NCI-H2081 treated with DMSO at 0.1 percent for 48 hours (cell line): ENCODE measurements at regions not wholly inside any gene's neighbourhood (a gene's known extent, or its start where the extent isn't known, plus 50 kb on each side); places are given as distances from the start of the nearest gene placed in this dataset.
"Not testable (repeated sequence)": the region's sequence is repeated elsewhere in the genome, so short reads cannot be mapped to it uniquely, and the experiment has no call there.

Source experiments
- DNase-seq: peaks from one replicate; lab custom pipeline; 2025; lab: John Stamatoyannopoulos, UW

GRCh38 chr6:67047996-67048395 is 1341.0 kb upstream of the EYS start:
- DNase-seq: no peak

DNA sequence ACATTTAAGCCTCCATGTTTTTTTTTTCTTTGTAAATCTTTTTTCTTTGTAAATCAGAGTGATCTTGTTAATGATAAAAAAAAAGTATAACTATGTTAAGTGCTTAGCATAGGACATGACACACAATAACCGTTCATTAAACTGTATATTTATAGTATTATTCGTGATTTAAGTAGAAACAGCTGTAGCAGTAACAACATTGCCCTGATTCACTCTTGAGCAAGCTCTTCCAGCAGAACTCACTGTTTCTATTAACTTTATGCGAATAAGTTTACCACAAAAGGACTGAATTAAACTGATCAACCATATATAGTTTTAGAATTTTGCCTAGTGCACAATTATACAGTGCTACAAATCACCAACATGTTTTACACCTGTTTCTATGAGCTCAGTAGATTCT is 1338.0 kb upstream of the EYS start:
- no peak for DNase-seq

GRCh38 chr6:67031451-67031850 is 1324.4 kb upstream of the EYS start:
- DNase-seq: no peak

DNA sequence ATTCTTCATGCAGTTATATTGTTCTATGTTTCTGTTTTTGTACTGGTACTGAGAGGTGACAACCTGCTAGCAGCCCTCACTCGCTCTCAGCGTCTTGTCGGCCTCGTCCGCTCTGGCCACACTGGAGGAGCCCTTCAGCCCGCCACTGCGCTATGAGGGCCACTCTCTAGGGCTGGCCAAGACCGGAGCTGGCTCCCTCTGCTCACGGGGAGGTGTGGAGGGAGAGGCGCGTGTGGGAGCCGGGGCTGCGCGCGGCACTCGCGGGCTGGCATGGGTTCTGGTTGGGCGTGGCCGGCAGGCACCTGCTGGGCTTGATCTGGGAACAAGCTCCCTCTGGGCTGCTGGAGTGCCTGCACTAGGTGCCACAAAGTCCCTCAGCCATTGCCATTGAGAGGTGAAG is 1323.8 kb upstream of the EYS start:
- no peak for DNase-seq

GRCh38 chr6:67016921-67017460 is 1310.0 kb upstream of the EYS start:
- DNase-seq: no peak

GRCh38 chr6:67011441-67011840 is 1304.4 kb upstream of the EYS start:
- no peak for DNase-seq

DNA sequence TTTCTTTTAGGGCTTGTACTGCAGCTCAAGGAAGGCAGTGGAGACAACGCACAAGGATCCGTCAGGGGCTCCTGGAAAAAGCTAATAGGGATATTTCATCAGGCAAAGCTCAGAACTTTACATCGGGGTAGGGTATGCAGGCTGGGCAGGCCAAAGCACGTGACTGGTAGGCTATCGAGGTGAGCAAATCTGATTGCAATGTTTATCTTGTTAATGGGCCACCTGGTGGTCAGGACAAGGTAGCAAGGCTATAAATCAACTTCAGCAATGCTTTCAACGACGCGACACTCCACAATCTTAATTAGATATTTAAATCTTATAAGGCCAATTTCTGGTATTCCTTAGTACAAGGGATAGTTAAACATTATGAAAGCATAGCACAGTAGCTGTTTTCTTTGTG is 1302.8 kb upstream of the EYS start:
- no peak for DNase-seq

GRCh38 chr6:67003844-67004243 is 1296.8 kb upstream of the EYS start:
- no peak for DNase-seq

- DNase-seq: no peak
Measured at GRCh38 chr6:67000121-67000520, 1293.1 kb upstream of the EYS start.

- not testable (repeated sequence) for DNase-seq
Measured at GRCh38 chr6:66997579-66997978, 1290.6 kb upstream of the EYS start.

DNA sequence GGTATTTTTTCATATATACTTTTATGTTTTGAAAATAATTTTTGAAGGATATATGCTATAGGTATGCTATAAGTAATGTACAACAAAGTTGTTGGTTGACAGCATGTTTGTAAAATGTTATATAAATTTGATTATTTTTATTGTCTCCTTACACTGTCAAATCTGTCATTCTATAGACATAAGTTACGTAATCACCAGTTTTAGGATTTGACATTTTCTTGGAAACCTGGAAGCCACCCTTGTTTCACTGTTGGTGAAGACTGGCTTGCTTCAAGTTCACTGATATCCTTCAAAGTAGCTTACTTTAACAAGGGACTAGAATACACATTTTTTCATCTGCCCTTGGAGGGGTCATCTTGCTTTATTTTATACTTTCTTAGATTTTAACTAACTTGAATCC is 1288.6 kb upstream of the EYS start:
- no peak for DNase-seq

DNA sequence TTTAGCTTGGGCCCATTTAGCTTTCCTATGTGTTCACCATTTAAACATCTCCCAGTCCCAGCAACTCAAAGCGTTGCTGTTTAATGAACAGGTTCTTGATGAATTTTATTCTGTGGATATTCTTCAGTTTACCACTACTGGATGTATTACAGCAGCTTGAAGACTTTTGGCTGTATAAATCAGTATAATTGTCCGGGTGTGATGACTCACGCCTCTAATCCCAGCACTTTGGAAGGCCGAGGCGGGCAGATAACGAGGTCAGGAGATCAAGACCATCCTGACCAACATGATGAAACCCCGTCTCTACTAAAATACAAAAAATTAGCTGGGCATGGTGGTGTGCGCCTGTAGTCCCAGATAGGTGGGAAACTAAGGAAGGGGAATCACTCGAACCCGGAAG is 1286.7 kb upstream of the EYS start:
- not testable (repeated sequence) for DNase-seq

GRCh38 chr6:66993272-66993671 is 1286.2 kb upstream of the EYS start:
- no peak for DNase-seq

- DNase-seq: no peak
Measured at GRCh38 chr6:66992660-66993059, 1285.6 kb upstream of the EYS start.

- DNase-seq: no peak
Measured at GRCh38 chr6:66986940-66987339, 1279.9 kb upstream of the EYS start.

- DNase-seq: no peak
Measured at GRCh38 chr6:66985816-66986215, 1278.8 kb upstream of the EYS start.

DNA sequence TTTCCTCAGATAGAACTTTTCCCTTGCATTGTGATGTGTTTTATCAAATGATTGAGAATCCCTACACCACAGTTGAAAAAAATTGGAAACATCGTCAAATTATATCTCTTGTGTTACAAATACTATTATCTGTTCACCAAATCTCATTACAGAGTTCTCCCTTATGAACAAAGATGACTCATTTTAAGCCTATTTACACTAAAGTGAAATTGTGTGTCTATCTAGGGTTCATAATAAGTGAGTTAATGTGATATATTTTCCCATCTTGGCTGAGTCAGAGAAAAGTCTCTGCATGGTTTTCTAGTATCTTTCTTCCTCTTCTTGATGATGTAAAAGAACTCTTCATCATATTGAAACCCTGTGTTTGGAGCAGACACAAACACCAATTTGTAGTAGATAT is 1263.3 kb upstream of the EYS start:
- no peak for DNase-seq

DNA sequence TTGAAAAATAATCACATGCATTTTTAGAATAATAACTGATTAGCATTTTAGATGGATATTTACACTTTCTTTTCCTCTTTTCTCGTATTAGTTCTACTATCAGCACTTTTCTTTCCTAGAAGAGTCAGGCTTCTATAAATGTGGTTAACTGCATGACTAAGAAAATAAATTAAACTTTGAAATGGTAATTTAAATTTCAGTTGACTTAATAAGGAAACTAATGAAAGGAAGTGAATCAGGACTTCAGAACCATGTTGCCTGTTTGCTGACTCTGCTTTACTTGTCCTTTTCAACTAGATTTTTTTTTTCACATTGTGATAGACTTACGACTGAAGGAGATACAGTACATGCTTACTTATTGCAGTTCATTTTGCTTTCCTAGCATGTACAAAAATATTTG is 1258.2 kb upstream of the EYS start:
- no peak for DNase-seq

DNA sequence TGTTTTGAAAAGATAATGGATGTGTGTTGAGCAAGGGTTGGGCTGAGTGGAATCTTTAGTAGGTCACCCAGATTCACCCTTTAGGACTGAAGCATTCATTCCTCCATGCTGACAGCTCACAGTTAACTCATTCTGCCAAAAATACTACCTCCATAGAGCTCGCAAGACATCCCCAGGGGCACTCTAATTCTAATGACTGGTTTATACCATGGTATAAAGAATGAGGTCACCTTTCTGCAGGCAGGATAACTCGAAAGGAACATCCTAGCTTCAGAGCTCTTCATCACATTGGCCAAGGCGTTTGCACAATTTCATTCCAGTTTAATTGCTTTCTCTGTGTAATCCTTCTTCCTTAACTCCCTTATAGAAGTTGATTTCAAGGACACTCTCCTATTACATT is 1257.2 kb upstream of the EYS start:
- no peak for DNase-seq

- DNase-seq: no peak
Measured at GRCh38 chr6:66962082-66962481, 1255.1 kb upstream of the EYS start.

GRCh38 chr6:66961191-66961590 is 1254.2 kb upstream of the EYS start:
- no peak for DNase-seq

DNA sequence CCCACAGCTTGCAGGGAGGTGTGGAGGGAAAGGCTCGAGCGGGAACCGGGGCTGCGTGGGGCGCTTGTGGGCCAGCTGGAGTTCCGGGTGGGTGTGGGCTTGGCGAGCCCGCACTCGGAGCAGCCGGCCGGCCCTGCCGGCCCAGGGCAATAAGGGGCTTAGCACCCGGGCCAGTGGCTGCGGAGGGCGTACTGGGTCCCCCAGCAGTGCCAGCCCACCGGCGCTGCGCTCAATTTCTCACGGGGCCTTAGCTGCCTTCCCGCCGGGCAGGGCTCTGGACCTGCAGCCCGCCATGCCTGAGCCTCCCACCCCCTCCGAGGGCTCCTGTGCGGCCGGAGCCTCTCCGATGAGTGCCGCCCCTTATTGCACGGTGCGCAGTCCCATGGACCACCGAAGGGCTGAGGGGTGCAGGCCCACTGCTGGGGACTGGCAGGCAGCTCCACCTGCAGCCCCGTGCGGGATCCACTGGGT is 1242.2 kb upstream of the EYS start:
- no peak for DNase-seq

DNA sequence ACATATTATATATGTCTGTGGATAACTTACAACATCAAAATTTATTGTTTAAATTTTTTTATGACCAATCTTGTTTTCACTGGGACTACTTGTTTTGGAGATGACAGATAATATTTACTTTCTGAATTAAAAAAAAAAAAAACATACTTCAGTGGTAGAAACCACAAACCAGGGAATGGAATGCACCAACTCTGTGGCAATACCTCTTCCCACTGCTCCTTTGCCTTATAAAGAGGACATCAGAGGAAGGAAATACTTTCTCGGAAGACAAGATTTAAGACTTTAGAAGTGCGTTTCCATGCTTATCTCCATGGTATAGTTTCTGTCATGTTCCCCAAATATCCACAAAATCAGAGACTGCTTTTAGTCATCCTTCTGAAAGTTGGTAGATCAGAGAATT is 1241.1 kb upstream of the EYS start:
- DNase-seq: no peak

DNA sequence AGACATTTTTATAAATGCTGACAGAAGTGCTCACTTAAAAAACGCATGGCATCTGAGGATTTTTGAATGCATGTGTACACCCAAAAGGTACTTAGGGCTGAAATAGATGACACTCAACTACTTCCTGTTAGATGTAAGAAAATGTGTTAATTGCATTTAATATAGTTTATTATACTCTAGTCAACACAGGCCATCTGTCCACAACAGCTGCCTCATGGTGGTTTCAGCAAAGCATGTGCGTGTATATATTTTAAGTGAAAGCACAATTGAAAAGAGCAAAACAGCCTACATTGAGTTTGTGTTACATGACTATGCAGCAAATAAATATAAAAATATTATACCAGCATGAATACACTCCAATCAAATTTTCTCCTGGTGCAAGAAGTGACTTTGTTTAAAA is 1233.0 kb upstream of the EYS start:
- DNase-seq: peak; percentile 53

GRCh38 chr6:66937180-66937579 is 1230.2 kb upstream of the EYS start:
- DNase-seq: no peak
